Pancreas (tissue), 10 donors: ENCODE measurements at regions not wholly inside any gene's neighbourhood (a gene's known extent, or its start where the extent isn't known, plus 50 kb on each side); places are given as distances from the start of the nearest gene placed in this dataset.

Source experiments
- ATAC-seq, 4 donors: fragments of 200-7000 bp; cut with Tn5 transposase; one replicate each; pipeline versions ENCODE4 v1.8.0 to v1.9.1; 2020; ENCODE audit warnings: mild to moderate bottlenecking in 4 of 4, moderate library complexity in 4 of 4
- DNase-seq, 6 donors: peaks; one replicate each; pipeline ENCODE4 v3.0.0-alpha.2; 2020
- FAIRE-seq: peaks from 2 replicates; lab custom pipeline; 2012; peaks lifted over from hg19 to GRCh38; lab: Jason Lieb, UNC
- H3K27ac ChIP-seq, 4 donors: fragments of 200-600 bp; sonication (generic); 1 replicate in 3 of 4; 2 replicates in 1 of 4; pipeline versions ENCODE4 v1.5.0 to v1.8.0; 2020
- H3K27me3 ChIP-seq, 4 donors: fragments of 200-600 bp; one replicate each; pipeline ENCODE4 v1.8.0; 2021
- H3K36me3 ChIP-seq, 3 donors: fragments of 200-600 bp; sonication (generic) in 1 of 3; one replicate each; pipeline versions ENCODE4 v1.5.0 to v1.8.0; 2020 to 2021
- H3K4me1 ChIP-seq, 3 donors: fragments of 200-600 bp; one replicate each; pipeline ENCODE4 v1.8.0; 2021
- H3K4me3 ChIP-seq, 4 donors: fragments of 200-600 bp; sonication (generic) in 2 of 4; one replicate each; pipeline versions ENCODE4 v1.5.0 to v1.8.0; 2020 to 2021
- H3K9me3 ChIP-seq, 4 donors: fragments of 200-600 bp; one replicate each; pipeline ENCODE4 v1.8.0; 2021
- WGBS, 2 donors: extraction: QIAGEN DNeasy Blood & Tissue Kit; methylation state at CpG; one replicate each; pipeline ENCODE4 v1.1.7; 2013; 5-methylcytosine and 5-hydroxymethylcytosine counted together
- intact Hi-C, 3 donors: fragments of 100-400 bp; cut with DNase I; formaldehyde crosslinking; loops; one replicate each; pipeline versions ENCODE4 v1.11.1 to v1.14.2; 2022
- TF ChIP-seq, protein P1 (sequence below), 4 donors: fragments of 200-600 bp; sonication (generic) in 3 of 4; IDR thresholded peaks; one replicate each; pipeline versions ENCODE4 v1.5.0 to v1.8.0; 2021; ENCODE audit warnings: antibody characterized with exemption in 4 of 4
- donor health status: healthy with polysubstance abuse.
- donor health status: DM: no; HTN: no; CAD: no; lungs with moderate emphysema.
- donor health status: DM: no; HTN: no; CAD: no.
- donor health status: control.
- donor health status: control.
- donor health status: Bipolar disorder and iron deficiency.
- donor health status: DM: yes; HTN: yes; CAD: no.
- donor health status: DM: no; HTN: no; CAD: no.
- donor health status: DM: no; HTN: no; CAD: no.
- donor health status: DM: yes; HTN: yes; CAD: no.

DNA sequence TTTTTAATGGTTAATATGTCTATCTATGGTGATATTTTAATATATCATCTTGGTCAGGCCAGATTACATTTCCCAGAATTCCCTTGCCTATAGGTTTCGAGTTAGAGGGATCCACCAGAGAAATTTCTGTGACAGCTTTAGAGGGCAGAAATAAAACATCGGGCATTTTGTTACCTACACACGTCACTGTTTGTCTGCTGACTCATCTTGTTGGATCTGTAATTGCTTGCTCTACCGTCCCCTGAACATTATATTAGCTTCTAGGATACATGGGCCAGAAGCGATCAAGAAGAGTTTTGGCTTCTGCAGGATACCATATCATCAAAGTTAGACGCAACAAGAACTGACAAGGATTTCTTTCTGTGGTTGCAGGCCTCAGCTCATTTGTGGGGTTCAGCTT, 795.8 kb upstream of the GCFC2 start:
- Histone ChIP-seq H3K4me3 (no peak overlapping the region), H3K27me3 (no peaks in the 10 kb centered on the region), H3K36me3 (no peaks in the 10 kb centered on the region), H3K4me1 (no peaks in the 10 kb centered on the region), H3K27ac (no peak overlapping the region), H3K9me3 (no peaks in the 10 kb centered on the region)
- no peak for ATAC-seq
- no peak for FAIRE-seq
- intact Hi-C loops = no loop called here
- WGBS, 2 donors = 72 to 74% methylated on average over 6 of the region's 6 CpGs
- no peak for DNase-seq
- TF ChIP-seq, protein P1, sequence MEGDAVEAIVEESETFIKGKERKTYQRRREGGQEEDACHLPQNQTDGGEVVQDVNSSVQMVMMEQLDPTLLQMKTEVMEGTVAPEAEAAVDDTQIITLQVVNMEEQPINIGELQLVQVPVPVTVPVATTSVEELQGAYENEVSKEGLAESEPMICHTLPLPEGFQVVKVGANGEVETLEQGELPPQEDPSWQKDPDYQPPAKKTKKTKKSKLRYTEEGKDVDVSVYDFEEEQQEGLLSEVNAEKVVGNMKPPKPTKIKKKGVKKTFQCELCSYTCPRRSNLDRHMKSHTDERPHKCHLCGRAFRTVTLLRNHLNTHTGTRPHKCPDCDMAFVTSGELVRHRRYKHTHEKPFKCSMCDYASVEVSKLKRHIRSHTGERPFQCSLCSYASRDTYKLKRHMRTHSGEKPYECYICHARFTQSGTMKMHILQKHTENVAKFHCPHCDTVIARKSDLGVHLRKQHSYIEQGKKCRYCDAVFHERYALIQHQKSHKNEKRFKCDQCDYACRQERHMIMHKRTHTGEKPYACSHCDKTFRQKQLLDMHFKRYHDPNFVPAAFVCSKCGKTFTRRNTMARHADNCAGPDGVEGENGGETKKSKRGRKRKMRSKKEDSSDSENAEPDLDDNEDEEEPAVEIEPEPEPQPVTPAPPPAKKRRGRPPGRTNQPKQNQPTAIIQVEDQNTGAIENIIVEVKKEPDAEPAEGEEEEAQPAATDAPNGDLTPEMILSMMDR (IDR thresholded peaks at IDR 0.05) = no peak

DNA sequence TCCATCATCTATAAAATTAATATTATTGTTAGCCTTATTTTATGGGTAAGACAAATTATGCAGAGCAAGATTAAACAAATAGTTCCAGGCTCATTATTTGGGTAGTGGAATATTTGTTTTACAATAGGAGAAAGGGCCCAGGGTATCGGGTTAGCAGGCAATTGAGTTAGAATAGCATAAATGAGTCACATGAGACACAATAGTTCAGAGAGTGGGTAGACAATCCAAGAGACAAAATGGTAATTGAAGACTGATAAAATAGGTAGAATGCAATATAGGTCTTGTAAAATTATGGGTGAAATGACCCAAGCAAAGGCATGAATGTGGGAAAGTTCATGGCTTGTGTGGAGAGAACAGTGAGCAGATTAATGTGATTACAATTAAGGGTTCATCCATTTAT, 790.9 kb upstream of the GCFC2 start:
- no peak for FAIRE-seq
- intact Hi-C loops = no loop called here
- 57 to 68% methylated on average over 1 of the region's 1 CpG for WGBS, 2 donors

DNA sequence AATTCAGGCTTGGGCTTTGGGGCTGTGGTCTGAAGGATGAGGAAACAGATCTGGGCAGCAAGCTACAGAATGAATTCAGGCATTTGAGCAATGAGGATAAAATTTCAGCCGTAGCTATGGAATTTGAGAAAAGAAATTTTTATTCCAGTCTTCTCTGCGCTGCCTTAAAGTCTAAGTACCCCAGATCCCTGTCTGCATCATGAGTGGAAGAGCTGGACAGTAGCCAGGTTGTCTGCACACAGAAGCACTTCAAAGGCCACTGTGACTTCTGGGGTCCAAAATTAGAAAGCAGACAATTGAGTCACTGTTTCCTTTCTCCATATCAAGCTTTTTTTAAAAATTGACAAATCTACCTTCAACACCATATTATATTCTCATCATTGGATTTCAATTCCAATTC, 787.6 kb upstream of the GCFC2 start:
- Histone ChIP-seq H3K36me3 (no peaks in the 10 kb centered on the region), H3K27ac (no peak overlapping the region), H3K27me3 (no peaks in the 10 kb centered on the region), H3K4me1 (no peaks in the 10 kb centered on the region), H3K9me3 (no peaks in the 10 kb centered on the region), H3K4me3 (no peak overlapping the region)
- intact Hi-C loops = no loop called here
- TF ChIP-seq, protein P1 (IDR thresholded peaks at IDR 0.05) = no peak
- no peak for DNase-seq
- FAIRE-seq = no peak
- ATAC-seq = no peak
- 58 to 68% methylated on average over 2 of the region's 2 CpGs for WGBS, 2 donors

More for the DNA sequence above, 790.9 kb upstream of the GCFC2 start:
- no peaks in the 10 kb centered on the region for H3K27me3 ChIP-seq
- TF ChIP-seq, protein P1 (IDR thresholded peaks at IDR 0.05) = no peak
- H3K4me1 ChIP-seq = no peaks in the 10 kb centered on the region
- no peaks in the 10 kb centered on the region for H3K9me3 ChIP-seq
- no peak for DNase-seq
- H3K27ac ChIP-seq = no peak overlapping the region
- H3K4me3 ChIP-seq = no peak overlapping the region
- no peak for ATAC-seq
- no peaks in the 10 kb centered on the region for H3K36me3 ChIP-seq

DNA sequence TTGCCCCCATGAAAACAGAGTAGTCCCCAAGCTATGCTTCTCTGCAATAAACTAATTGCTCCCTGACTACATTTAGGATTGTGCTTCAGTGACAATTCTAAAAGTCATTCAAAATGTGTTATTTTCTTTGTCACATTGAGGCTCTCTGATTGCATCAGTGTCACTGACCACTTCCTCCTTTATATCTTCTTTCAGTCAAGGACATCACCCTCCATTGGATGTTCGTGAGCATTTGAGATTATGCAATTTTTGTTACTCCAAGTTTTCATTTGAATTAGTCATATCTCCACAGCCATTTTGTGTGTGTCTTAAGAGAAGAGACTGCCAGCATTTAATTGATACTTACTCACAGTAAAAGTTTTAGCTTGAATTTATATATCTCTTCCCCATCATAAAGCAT, 780.8 kb upstream of the GCFC2 start:
- FAIRE-seq (no peak), DNase-seq (no peak), ATAC-seq (no peak)
- no peaks in the 10 kb centered on the region for H3K9me3 ChIP-seq
- H3K4me3 ChIP-seq = no peak overlapping the region
- 37 to 43% methylated on average over 1 of the region's 1 CpG for WGBS, 2 donors
- no peak overlapping the region for H3K27ac ChIP-seq
- H3K27me3 ChIP-seq = no peaks in the 10 kb centered on the region
- TF ChIP-seq, protein P1 (IDR thresholded peaks at IDR 0.05) = no peak
- H3K4me1 ChIP-seq = no peaks in the 10 kb centered on the region
- intact Hi-C loops = no loop called here
- no peaks in the 10 kb centered on the region for H3K36me3 ChIP-seq

DNA sequence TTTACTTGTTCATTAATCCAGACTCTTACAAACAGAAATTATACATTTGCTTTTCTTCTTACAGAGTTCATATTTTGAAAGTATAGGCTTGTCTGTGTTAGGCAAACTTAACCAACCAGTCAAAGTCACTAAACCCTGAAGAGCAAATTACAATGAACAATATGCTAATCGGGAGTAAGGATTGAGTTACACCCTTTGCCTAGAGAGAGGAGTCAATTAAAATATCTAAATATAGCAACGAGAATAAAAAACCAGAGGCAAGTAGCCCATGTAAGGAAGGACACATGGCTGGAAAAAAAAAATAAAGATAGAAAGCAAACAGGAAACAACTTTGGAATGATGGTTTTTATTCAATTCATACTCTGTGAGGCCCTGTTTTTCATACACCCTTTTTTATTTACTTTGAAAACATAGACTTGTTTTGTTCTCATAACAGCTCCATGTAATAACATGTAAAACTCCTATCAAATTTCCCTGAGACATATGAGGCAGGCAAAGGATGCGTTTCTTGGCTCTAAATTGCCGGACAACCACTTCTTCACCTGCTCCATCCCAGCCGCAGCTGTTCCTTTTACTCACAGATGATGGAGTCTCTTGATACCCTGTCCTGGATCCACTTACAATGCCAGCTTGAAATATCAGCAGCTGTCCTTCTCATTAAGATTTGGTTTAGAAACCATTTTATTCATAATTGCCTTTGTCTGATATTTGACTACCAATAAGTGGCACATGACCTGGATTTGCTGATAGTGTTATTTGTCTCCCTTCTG, 767.7 kb upstream of the GCFC2 start:
- intact Hi-C loops = no loop called here
- no peak for FAIRE-seq
- ATAC-seq = no peak
- DNase-seq = no peak
- H3K4me3 ChIP-seq = no peak overlapping the region
- no peak overlapping the region for H3K27ac ChIP-seq
- WGBS, 2 donors = 71 to 79% methylated on average over 5 of the region's 5 CpGs
- TF ChIP-seq, protein P1 (IDR thresholded peaks at IDR 0.05) = no peak
- H3K4me1 ChIP-seq = no peaks in the 10 kb centered on the region
- H3K9me3 ChIP-seq = no peaks in the 10 kb centered on the region
- no peaks in the 10 kb centered on the region for H3K27me3 ChIP-seq
- no peaks in the 10 kb centered on the region for H3K36me3 ChIP-seq
